ENCODE measurements at regions not wholly inside any gene's neighbourhood (a gene's known extent, or its start where the extent isn't known, plus 50 kb on each side); places are given as distances from the start of the nearest gene placed in this dataset.
A peak's percentile ranks its signal among the peaks of the same experiment; 100 is the strongest.
"Not testable (repeated sequence)": the region's sequence is repeated elsewhere in the genome, so short reads cannot be mapped to it uniquely, and the experiment has no call there.

DNA sequence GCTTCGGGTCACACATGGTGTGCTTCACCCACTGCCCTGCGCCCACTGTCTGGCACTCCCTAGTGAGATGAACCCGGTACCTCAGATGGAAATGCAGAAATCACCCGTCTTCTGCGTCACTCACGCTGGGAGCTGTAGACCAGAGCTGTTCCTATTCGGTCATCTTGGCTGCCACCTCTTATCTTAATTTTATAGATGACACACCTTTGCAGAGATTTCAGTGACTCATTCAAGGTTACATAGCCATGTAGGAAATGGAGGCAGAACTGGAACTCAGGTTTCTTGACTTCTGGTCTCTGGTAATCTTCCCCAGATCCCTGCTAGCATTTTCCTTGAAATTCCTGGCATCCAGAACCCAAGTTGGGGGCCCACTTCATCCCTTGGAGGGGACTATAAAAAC lies 291.9 kb downstream of the PDCD6IP start:
- DNase-seq (ENCODE audit: low read depth); H3K4me3 ChIP-seq (ENCODE audit: low read depth, low read length): not testable (repeated sequence)

DNA sequence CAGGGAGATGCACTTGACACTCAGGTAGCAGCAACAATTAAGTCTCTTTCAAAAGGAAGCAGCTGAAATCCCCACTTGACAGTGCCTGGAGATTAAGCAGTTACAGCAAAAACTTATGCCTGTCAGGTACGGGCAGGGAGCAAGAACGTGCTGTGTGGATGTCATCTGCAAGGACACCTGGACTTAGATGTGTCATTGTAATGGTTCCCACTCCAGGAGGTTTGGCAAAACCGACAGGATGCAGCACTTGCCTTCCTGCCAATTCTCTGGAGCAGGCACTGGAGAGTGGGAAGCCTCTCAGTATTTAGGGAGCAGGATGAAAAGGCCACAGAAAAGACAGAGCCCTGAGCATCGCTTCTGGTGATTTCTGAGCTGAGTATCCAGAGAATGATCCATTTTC lies 292.4 kb downstream of the PDCD6IP start:
- no peak for DNase-seq (ENCODE audit: low read depth)
- no peak overlapping the region for H3K4me3 ChIP-seq (ENCODE audit: low read depth, low read length)

DNA sequence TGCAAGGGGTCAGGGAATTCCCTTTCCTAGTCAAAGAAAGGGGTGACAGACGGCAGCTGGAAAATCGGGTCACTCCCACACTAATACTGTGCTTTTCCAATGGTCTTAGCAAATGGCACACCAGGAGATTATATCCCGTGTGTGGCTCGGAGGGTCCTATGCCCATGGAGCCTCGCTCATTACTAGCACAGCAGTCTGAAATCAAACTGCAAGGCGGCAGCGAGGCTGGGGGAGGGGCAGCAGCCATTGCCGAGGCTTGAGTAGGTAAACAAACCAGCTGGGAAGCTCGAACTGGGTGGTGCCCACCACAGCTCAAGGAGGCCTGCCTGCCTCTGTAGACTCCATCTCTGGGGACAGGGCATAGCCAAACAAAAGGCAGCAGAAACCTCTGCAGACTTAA lies 295.9 kb downstream of the PDCD6IP start:
- DNase-seq (ENCODE audit: low read depth); H3K4me3 ChIP-seq (ENCODE audit: low read depth, low read length): not testable (repeated sequence)

DNA sequence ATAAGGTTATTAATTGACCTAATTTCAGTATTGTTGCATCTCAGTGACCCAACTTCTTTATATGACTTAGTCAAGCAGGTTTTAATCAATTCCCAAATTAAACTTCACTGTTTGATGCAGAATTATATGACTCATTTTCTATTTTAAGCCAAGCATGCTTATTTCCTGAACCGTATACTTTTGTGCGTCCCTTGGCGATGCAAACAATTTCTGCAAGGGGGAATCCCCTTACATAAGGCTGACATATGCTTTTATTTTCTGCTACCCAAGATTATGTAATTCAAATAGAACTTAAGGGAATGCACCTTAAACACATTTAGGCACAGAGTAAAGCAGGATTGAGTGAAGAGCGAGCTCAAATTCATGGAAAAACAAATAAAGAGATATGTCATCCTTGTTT lies 303.9 kb downstream of the PDCD6IP start:
- DNase-seq (ENCODE audit: low read depth): peak; percentile 11
- no peak overlapping the region for H3K4me3 ChIP-seq (ENCODE audit: low read depth, low read length)

DNA sequence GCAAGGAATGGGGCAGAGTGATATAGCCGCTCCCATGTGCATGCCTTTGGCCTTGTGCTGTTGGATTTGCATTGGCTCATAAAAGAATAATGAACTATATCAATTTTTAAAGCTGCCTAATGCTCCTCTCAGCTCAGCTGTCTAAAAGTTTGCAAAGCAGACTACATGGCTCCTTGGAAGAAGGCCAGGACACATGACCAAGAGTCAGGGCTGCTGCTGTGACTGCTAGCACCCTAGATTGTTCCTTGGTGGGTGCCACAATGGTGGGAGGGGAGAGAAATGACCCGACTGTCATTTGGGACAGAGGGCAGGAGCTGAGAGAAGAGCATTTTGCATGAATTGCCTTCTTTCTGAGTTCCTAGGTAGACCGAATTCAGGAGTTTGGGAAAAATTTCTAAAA lies 307.9 kb downstream of the PDCD6IP start:
- no peak overlapping the region for H3K4me3 ChIP-seq (ENCODE audit: low read depth, low read length)
- DNase-seq (ENCODE audit: low read depth): no peak

DNA sequence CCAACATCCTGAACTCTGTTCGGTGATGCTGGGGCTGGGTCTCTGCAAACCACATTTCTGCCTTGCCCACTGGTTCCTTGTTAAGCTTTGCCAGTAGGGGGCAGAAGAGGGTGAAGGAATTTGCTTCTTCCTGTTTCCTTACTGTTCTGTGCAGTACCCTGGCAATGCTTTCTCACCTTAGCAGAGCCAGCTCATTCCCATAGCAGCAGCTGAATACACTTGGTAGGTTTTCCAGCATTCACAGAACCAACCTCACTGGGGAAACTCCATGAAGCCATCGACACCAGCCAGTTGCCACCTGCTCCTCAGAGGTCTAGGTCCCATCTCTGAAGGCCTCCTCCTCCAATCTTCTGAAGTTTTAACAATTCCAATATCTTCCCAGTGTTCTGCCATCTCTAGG lies 308.4 kb downstream of the PDCD6IP start:
- peak; percentile 4 for DNase-seq (ENCODE audit: low read depth)
- H3K4me3 ChIP-seq (ENCODE audit: low read depth, low read length): no peak overlapping the region

DNA sequence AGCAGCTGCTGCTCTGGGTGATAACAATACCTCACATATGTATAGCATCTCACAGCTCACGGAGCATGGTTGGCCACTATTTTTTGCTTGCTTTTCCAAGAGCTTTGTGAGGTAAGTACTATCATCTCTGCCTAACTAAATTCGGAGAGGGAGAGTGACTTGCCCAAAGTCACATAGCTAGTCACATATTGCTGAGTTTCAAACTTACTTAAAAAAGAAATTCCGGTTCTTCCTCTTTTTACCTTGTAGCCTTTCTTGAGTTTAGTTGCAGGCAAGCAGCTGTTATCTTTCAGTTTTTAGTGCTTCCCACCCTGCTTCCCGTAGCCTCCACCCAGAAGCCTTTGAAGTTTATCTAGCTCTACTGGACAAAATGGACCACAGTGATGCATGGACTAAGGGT lies 309.2 kb downstream of the PDCD6IP start:
- no peak overlapping the region for H3K4me3 ChIP-seq (ENCODE audit: low read depth, low read length)
- DNase-seq (ENCODE audit: low read depth): no peak

DNA sequence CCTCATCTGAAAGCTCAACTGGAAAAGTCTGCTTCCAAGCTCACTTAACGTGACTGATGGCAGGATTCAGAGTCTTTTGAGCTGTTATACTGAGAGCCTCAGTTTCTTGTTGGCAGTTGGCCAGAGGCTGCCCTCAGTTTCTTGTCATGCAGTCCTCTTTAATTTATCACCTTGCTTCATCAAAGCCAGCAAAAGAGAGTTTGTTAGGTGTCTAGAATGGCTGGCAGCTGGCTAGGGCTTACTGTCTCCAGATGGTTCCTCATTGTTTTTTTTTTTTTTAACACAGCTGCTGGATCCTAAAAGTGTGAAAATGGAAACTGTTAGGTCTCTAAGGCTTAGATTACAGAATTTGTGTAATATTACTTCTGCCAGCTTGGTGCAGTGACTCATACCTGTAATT lies 310.6 kb downstream of the PDCD6IP start:
- no peak for DNase-seq (ENCODE audit: low read depth)

DNA sequence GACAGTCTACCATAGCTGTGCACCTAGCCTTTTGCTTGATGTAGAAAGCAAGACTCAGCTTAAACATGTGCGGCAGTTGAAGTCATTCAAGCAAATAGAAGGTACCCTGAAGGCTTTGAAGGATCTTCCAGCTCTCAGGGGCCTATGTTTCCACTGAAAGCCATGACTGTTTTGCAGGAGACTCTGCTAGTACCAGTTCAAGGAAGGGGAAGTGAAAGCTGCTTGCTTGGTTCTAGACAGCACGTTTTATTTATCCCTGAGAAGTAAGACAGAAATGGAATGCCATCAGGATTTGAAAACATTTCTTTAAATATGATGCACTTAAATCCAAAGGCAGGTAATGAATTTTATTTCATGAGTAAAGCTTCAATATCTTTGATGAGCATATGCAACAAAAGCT lies 311.4 kb downstream of the PDCD6IP start:
- DNase-seq (ENCODE audit: low read depth): no peak
- no peak overlapping the region for H3K4me3 ChIP-seq (ENCODE audit: low read depth, low read length)

More for the DNA sequence above, 310.6 kb downstream of the PDCD6IP start:
- no peak overlapping the region for H3K4me3 ChIP-seq (ENCODE audit: low read depth, low read length)

DNA sequence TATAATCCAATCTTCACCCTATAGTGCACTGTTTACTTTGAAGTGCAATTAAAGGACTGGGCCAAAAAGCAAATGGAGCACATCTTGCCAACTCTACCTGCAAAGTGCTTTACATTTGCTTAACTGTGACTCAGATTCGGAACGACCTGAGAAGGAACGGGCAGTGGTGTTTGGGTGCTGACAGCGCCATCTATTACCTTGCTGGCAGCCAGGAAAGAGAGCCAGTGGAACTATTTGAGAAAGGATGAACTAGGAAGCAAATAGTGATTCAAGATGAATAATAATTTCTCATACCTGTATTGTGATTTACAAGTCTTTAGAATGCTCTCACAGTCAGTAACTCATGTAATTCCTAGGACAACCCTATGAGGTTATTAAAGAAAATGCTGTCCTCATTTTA lies 312.9 kb downstream of the PDCD6IP start:
- H3K4me3 ChIP-seq (ENCODE audit: low read depth, low read length): no peak overlapping the region
- DNase-seq (ENCODE audit: low read depth): no peak

DNA sequence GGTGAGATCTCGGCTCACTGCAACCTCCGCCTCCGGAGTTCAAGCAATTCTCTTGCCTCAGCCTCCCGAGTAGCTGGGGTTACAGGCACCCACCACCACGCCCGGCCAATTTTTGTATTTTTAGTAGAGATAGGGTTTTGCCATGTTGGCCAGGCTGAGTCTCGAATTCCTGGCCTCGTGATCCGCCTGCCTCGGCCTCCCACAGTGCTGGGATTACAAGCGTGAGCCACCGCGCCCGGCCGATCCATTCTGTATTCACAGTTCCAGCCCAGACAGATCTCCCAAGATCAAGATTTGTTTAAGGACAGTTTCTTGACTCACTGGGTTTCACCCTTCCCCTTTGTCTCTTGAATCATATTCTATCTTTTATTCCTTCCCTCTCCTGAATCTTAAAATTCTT lies 313.8 kb downstream of the PDCD6IP start:
- H3K4me3 ChIP-seq (ENCODE audit: low read depth, low read length); DNase-seq (ENCODE audit: low read depth): not testable (repeated sequence)

DNA sequence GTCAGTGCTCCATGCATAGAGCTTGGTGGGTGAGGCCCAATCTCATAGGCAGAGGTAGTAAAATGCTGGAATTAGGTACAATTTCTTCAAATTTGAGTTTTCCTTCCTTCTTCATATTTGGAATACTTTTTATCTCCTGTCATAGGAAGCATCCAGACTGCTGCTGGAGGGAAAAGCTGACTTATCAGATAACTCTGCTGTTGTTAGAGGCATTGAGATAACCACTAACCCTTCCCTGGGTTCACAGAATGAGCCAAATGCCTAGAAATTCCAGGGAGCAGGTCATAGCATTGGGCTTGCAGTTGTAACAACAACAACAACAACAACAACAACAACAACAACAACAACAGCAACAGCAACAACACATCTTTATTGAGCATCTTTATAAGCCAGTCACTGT lies 332.7 kb downstream of the PDCD6IP start:
- no peak overlapping the region for H3K4me3 ChIP-seq (ENCODE audit: low read depth, low read length)
- DNase-seq (ENCODE audit: low read depth): no peak

DNA sequence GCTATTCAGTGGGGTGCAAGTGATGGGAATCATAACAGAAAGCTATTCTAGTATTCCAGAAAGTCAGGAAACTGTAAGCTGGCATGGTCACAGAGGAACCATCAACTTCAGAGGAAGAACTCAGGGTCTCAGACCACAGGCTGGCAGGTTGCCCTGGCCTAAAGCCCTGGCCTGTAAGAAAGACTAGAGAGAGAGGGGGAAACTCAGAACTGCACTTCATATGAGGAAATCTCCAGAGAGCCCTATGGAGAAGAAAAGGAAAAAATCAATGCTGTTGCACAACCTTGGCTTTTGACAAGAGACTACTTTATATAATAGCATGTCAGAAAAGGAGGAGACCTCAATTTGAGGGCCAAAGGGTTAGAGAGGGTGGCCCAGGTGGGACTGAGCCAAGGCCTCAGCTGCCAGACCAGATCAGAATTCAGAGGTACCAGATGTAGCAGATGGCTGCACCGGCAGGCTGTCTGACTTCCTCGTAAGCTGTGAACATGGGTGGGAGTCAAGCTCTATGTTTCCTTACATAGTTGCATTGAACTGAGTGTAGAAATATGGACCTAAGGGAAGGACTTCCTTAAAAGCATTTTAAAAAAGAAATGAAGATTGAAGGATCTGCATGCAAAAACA lies 333.8 kb downstream of the PDCD6IP start:
- H3K4me3 ChIP-seq (ENCODE audit: low read depth, low read length): no peak overlapping the region
- DNase-seq (ENCODE audit: low read depth): peak; percentile 28

DNA sequence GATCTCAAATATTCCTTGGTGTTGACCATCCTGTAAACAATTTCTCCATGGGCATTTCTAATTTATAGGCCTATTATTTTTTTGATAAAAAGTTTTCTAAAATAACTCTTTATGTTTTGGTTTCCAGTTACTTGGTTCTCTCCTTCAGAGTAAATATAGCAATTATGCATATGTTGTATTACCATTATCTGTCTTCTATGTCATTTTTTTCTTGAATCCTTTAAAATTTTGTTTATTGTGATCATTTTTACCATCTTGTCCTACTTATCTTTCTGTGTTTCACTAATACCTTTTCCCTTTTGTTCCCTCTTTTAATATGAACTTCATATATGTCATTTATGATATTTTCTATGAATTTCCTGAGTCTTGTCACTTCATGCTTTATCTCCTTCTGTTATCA lies 341.1 kb downstream of the PDCD6IP start:
- DNase-seq (ENCODE audit: low read depth): no peak
- H3K4me3 ChIP-seq (ENCODE audit: low read depth, low read length): no peak overlapping the region

DNA sequence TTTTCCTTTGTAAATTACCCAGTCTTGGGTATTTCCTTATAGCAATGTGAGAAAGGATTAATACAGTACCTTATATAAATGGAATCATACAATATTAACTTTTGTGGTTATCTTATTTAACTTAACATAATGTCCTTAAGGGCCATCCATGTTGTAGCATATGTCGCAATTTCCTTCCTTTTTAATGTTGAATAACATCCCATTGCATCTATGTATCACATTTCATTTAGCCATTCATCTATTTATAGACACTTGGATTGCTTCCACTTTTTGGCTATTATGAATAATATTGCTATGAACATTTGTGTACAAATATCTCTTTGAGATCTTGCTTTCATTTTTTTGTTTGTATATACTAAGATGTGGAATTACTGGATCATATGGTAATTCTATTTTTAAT lies 342.2 kb downstream of the PDCD6IP start:
- peak; percentile 6 for DNase-seq (ENCODE audit: low read depth)
- no peak overlapping the region for H3K4me3 ChIP-seq (ENCODE audit: low read depth, low read length)

DNA sequence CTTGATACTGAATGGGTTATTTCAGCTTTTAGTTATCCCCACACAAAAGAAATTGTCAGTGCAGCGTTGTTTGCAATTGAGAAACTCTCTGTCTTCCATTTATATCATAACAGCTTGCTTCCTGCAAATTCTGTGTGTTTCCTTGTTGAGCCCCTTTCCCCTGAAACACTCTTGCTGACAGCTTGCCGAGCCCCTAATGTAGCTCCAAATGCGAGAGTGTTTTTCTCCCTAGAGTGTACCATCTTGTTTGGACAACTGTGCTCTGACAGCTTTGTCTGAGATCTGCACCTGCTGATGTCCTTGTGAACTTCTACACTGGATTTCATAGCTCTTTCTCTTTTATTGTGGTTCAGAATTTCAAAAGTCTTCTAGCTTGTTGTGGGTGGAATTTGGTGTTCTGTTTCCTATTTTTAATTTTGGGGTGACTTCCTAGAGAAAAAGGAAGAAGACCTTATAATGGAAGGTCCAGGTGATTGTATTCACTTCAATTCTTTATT lies 343.5 kb downstream of the PDCD6IP start:
- no peak overlapping the region for H3K4me3 ChIP-seq (ENCODE audit: low read depth, low read length)
- no peak for DNase-seq (ENCODE audit: low read depth)

DNA sequence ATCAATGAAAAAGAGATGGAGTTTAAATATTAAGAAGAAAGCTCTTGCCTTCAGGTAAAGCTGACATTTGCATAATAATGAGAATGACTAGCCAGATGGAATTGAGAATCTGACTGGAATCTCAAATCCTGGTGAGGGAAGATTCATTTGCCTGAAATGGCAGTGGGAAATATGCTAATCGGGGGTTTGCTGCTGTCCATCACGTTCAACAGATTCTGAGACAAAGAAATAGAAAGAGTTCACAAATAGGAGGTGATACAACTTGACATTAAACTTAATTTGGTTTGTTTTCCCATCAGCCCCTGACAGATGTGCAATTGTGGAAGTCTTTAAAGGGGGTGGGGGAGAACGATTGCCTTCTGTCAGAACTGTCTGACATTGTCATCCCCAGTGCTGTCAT lies 347.4 kb downstream of the PDCD6IP start:
- H3K4me3 ChIP-seq (ENCODE audit: low read depth, low read length): no peak overlapping the region
- no peak for DNase-seq (ENCODE audit: low read depth)

DNA sequence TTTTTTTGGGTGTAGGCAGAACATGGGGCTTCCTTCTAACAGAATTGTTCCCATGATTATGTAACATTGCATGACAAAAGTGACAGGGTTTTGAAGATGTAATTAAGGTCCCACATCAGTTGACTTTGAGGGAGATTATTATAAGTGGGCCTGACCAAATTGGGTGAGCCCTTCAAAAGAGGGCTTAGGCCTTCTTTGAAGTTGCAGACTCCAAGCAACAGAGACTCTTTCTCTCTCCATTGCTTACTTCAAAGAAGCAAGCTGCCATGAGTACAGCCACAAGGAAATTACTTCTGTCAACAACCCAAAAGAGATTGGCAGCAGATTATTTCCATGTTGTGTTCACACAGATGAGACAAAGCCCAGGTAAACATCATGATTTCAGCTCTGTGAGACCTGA lies 348.2 kb downstream of the PDCD6IP start:
- DNase-seq (ENCODE audit: low read depth): no peak
- no peak overlapping the region for H3K4me3 ChIP-seq (ENCODE audit: low read depth, low read length)

DNA sequence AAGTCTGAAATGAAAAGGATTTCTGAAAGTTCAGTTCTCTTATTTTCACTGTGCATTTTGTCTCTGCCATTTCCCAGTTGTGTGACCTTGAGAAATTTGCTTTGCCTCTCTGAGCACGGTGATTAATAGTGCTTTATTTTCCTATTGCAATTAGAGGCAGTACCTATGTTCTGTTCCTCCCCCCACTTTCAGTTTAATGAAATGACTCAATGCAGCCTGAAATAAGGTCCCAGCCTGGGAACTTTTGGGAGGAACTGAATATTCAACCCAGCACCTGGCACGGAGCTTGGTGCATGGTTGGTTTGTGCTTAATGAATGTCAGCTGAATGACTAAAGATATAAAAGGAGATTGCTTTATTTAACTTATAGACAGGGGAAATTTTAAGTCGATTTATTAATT lies 352.6 kb downstream of the PDCD6IP start:
- H3K4me3 ChIP-seq (ENCODE audit: low read depth, low read length): no peak overlapping the region
- DNase-seq (ENCODE audit: low read depth): no peak

DNA sequence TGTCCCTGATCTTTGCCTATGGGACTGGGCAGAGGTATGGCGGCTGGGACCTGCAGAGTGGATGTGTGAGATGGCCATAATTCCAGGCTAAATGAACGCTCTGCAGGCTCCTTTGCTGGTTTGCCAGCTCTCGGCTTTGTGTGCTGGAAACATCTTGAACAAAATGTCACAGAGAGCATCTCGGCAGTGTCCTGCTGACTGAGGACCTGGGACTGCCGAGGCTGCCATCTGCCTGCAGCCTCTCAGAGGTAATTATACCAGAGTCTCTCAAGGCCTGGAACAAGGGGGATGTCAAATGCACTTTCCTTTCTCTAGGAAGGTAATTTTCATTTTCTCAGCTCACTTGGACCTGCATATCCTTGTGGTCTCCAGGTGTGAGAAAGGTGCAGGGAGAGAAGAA lies 354.2 kb downstream of the PDCD6IP start:
- DNase-seq (ENCODE audit: low read depth): no peak
- no peak overlapping the region for H3K4me3 ChIP-seq (ENCODE audit: low read depth, low read length)

DNA sequence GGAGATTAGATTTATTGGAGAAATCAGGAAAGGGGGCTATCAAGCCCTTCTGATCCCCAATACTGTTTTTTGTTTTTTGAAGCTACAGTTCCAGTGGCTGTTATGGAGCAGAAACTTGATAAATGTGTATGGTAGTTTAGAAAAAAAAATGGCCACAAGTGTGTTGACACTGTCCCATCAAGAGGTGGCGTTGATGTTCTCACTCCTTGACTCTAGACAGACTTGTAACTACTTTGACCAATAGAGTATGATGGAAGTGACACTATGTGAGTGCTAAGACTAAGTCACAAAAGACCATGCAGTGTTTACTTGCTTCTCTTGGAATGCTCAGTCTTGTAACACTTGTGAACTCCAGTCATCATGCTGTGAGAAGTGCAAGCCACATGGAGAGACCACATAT lies 356.7 kb downstream of the PDCD6IP start:
- no peak overlapping the region for H3K4me3 ChIP-seq (ENCODE audit: low read depth, low read length)
- no peak for DNase-seq (ENCODE audit: low read depth)

DNA sequence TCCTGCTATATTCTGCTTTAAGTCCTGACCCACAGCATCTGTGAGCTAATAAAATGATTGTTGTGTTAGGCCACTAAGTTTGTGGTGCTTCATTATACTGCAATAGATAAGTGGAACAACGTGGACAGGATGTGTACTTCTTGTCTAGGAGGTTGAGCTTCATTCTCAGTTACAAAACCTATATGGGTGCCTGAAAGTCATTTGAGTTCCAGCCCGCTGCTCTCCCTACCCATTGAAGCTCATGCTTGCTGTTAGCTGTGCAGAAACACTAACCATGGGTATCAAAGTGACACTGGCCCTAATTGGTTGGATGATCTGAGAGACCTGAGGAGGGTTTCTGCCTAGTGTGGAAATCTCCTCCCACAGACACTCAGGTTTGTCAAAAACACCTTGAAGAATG lies 357.2 kb downstream of the PDCD6IP start:
- no peak for DNase-seq (ENCODE audit: low read depth)
- no peak overlapping the region for H3K4me3 ChIP-seq (ENCODE audit: low read depth, low read length)

Data from skeletal muscle cell (primary cell).